HepG2 (cell line): ENCODE measurements at regions not wholly inside any gene's neighbourhood (a gene's known extent, or its start where the extent isn't known, plus 50 kb on each side); places are given as distances from the start of the nearest gene placed in this dataset.

Experiments
- AGO1 ChIP-seq: fragments of 200-400 bp; formaldehyde crosslinking; IDR thresholded peaks from 2 replicates; pipeline ENCODE4 v1.6.1; 2017; ENCODE audit warnings: mild to moderate bottlenecking, low read depth, low read length, moderate library complexity; ENCODE audit not compliant: poor library complexity, severe bottlenecking
- AHDC1 ChIP-seq: sonication (generic); formaldehyde crosslinking; IDR thresholded peaks from 2 replicates; pipeline ENCODE4 v1.5.1; 2020; ENCODE audit warnings: mild to moderate bottlenecking, missing genetic modification reagents, borderline replicate concordance
- ATAD3A ChIP-seq: sonication (generic); formaldehyde crosslinking; IDR thresholded peaks from 2 replicates; pipeline ENCODE4 v1.4.0; 2020; ENCODE audit warnings: missing genetic modification reagents
- ATF2 ChIP-seq: sonication (generic); formaldehyde crosslinking; IDR thresholded peaks from 2 replicates; pipeline ENCODE4 v1.4.0; 2020; ENCODE audit warnings: missing genetic modification reagents
- FOXC1 ChIP-seq: sonication (generic); formaldehyde crosslinking; IDR thresholded peaks from 2 replicates; pipeline ENCODE4 v1.8.0; 2022; ENCODE audit warnings: mild to moderate bottlenecking, missing genetic modification reagents, borderline replicate concordance
- GABPB1 ChIP-seq: IDR thresholded peaks from 2 replicates; pipeline ENCODE4 v1.6.1; 2016; ENCODE audit warnings: mild to moderate bottlenecking, missing genetic modification reagents, moderate library complexity, missing compliant biosample characterization
- MBNL3 ChIP-seq: fragments of 250-450 bp; sonication (Bioruptor Pico); conservative IDR thresholded peaks from 2 replicates; pipeline ENCODE4 v1.8.0; 2022; ENCODE audit warnings: mild to moderate bottlenecking, inconsistent platforms
- PATZ1 ChIP-seq: sonication (generic); formaldehyde crosslinking; IDR thresholded peaks from 2 replicates; pipeline ENCODE4 v1.4.0; 2020; ENCODE audit warnings: missing genetic modification reagents
- RBM39 ChIP-seq: fragments of 200-400 bp; formaldehyde crosslinking; IDR thresholded peaks from one replicate; pipeline ENCODE4 v1.6.1; 2018; ENCODE audit warnings: antibody characterized with exemption, mild to moderate bottlenecking, low read depth, low read length; ENCODE audit not compliant: poor library complexity, severe bottlenecking
- RNF2 ChIP-seq: fragments of 450-650 bp; conservative IDR thresholded peaks from 2 replicates; pipeline ENCODE4 v1.6.1; 2016; ENCODE audit warnings: low read depth
- RXRA ChIP-seq: sonication (generic); formaldehyde crosslinking; IDR thresholded peaks from 2 replicates; pipeline ENCODE4 v1.5.1; 2020; ENCODE audit warnings: missing genetic modification reagents
- SIX1 ChIP-seq: sonication (generic); formaldehyde crosslinking; IDR thresholded peaks from 2 replicates; pipeline ENCODE4 v1.4.0; 2020; ENCODE audit warnings: missing genetic modification reagents, borderline replicate concordance
- SP2 ChIP-seq: sonication (generic); formaldehyde crosslinking; IDR thresholded peaks from 2 replicates; pipeline ENCODE4 v1.5.1; 2020; ENCODE audit warnings: mild to moderate bottlenecking, missing genetic modification reagents
- ZBTB26 ChIP-seq: IDR thresholded peaks from 2 replicates; pipeline ENCODE4 v1.6.1; 2016; ENCODE audit warnings: missing compliant biosample characterization, missing genetic modification reagents, borderline replicate concordance
- ZNF30 ChIP-seq: sonication (generic); formaldehyde crosslinking; IDR thresholded peaks from 2 replicates; pipeline ENCODE4 v1.5.0; 2020; ENCODE audit warnings: mild to moderate bottlenecking, missing genetic modification reagents
- ZNF33B ChIP-seq: sonication (generic); formaldehyde crosslinking; IDR thresholded peaks from 2 replicates; pipeline ENCODE4 v1.5.1; 2020; ENCODE audit warnings: mild to moderate bottlenecking, missing genetic modification reagents
- ZNF512 ChIP-seq: sonication (generic); formaldehyde crosslinking; IDR thresholded peaks from 2 replicates; pipeline ENCODE4 v1.4.0; 2020; ENCODE audit warnings: mild to moderate bottlenecking, missing genetic modification reagents
- ZNF572 ChIP-seq: sonication (generic); formaldehyde crosslinking; IDR thresholded peaks from 2 replicates; pipeline ENCODE4 v1.5.1; 2020; ENCODE audit warnings: mild to moderate bottlenecking, missing genetic modification reagents
- ZNF777 ChIP-seq: sonication (generic); formaldehyde crosslinking; IDR thresholded peaks from 2 replicates; pipeline ENCODE4 v1.4.0; 2020; ENCODE audit warnings: missing genetic modification reagents

GRCh38 chr5:5828619-5829018 lies 406.1 kb downstream of the ICE1 start (continued):
- TF ChIP-seq SP2 (no peak), GABPB1 (CRISPR knock-in tag) (0 out of 2 replicates have a peak, but pooled peaks have one; percentile 29), PATZ1 (CRISPR knock-in tag) (peak; percentile 48), SIX1 (CRISPR knock-in tag) (no peak), AHDC1 (CRISPR knock-in tag) (peak; percentile 84; the same call in 1 of the 2 replicates), ZNF30 (CRISPR knock-in tag) (no peak), ATAD3A (CRISPR knock-in tag) (no peak), ZNF512 (CRISPR knock-in tag) (no peak), MBNL3 (CRISPR knock-in tag) (no peak), ZNF777 (CRISPR knock-in tag) (no peak), RNF2 (no peak), ZNF33B (CRISPR knock-in tag) (no peak), RXRA (peak; percentile 95), ATF2 (CRISPR knock-in tag) (0 out of 2 replicates have a peak, but pooled peaks have one; percentile 28), FOXC1 (CRISPR knock-in tag) (no peak), RBM39 (no peak), ZBTB26 (CRISPR knock-in tag) (no peak), ZNF572 (CRISPR knock-in tag) (no peak), AGO1 (no peak)
